GM18511 (cell line): ENCODE measurements at regions not wholly inside any gene's neighbourhood (a gene's known extent, or its start where the extent isn't known, plus 50 kb on each side); places are given as distances from the start of the nearest gene placed in this dataset.
"Not testable (repeated sequence)": the region's sequence is repeated elsewhere in the genome, so short reads cannot be mapped to it uniquely, and the experiment has no call there.

Source experiments
- ATAC-seq: cut with Tn5 transposase; IDR thresholded peaks from one replicate; pipeline ENCODE4 v1.9.1; 2021; ENCODE audit warnings: mild to moderate bottlenecking, moderate library complexity; ENCODE audit not compliant: unreplicated experiment

GRCh38 chr13:76314495-76314894, 571.7 kb downstream of the KCTD12 start:
- no peak for ATAC-seq

GRCh38 chr13:76307142-76307541, 579.1 kb downstream of the KCTD12 start:
- ATAC-seq: no peak

GRCh38 chr13:76300688-76301087, 585.5 kb downstream of the KCTD12 start:
- ATAC-seq: no peak

GRCh38 chr13:76297331-76297730, 588.9 kb downstream of the KCTD12 start:
- no peak for ATAC-seq

- no peak for ATAC-seq
These were observed 589.5 kb downstream of the KCTD12 start for GRCh38 chr13:76296751-76297150.

GRCh38 chr13:76295020-76295419, 591.2 kb downstream of the KCTD12 start:
- ATAC-seq: not testable (repeated sequence)

- ATAC-seq: no peak
These were observed 592.5 kb downstream of the KCTD12 start for GRCh38 chr13:76293751-76294150.

- no peak for ATAC-seq
These were observed 592.9 kb downstream of the KCTD12 start for GRCh38 chr13:76293346-76293745.

- ATAC-seq: no peak
These were observed 593.5 kb downstream of the KCTD12 start for GRCh38 chr13:76292726-76293125.

GRCh38 chr13:76292031-76292430, 594.2 kb downstream of the KCTD12 start:
- ATAC-seq: no peak

GRCh38 chr13:76289558-76289957, 596.6 kb downstream of the KCTD12 start:
- no peak for ATAC-seq

GRCh38 chr13:76286178-76286577, 600.0 kb downstream of the KCTD12 start:
- no peak for ATAC-seq

- ATAC-seq: no peak
These were observed 600.7 kb downstream of the KCTD12 start for GRCh38 chr13:76285463-76285862.

GRCh38 chr13:76279766-76280165, 606.4 kb downstream of the KCTD12 start:
- ATAC-seq: not testable (repeated sequence)

- ATAC-seq: no peak
These were observed 614.4 kb downstream of the KCTD12 start for GRCh38 chr13:76271728-76272232.

GRCh38 chr13:76268307-76268706, 617.9 kb downstream of the KCTD12 start:
- not testable (repeated sequence) for ATAC-seq

GRCh38 chr13:76267216-76267615, 619.0 kb downstream of the KCTD12 start:
- no peak for ATAC-seq

- ATAC-seq: no peak
These were observed 619.6 kb downstream of the KCTD12 start for GRCh38 chr13:76266561-76266960.

GRCh38 chr13:76250211-76250610, 614.1 kb downstream of the LMO7 start:
- no peak for ATAC-seq

GRCh38 chr13:76245920-76246319, 609.8 kb downstream of the LMO7 start:
- ATAC-seq: no peak

- no peak for ATAC-seq
These were observed 609.1 kb downstream of the LMO7 start for GRCh38 chr13:76245211-76245610.

GRCh38 chr13:76243120-76243519, 607.0 kb downstream of the LMO7 start:
- not testable (repeated sequence) for ATAC-seq

GRCh38 chr13:76239031-76239680, 603.0 kb downstream of the LMO7 start:
- ATAC-seq: no peak
